ENCODE measurements at regions not wholly inside any gene's neighbourhood (a gene's known extent, or its start where the extent isn't known, plus 50 kb on each side); places are given as distances from the start of the nearest gene placed in this dataset.

- POLR2A ChIA-PET: no interaction called here
Measured at GRCh38 chr6:14652536-14652935, 535.0 kb downstream of the CD83 start.

More at GRCh38 chr6:14652536-14652935, 535.0 kb downstream of the CD83 start:
- no peak overlapping the region for H3K4me3 Mint-ChIP-seq
- H3K36me3 Mint-ChIP-seq: no peaks in the 10 kb centered on the region; the same call in 1 of the 2 replicates
- H3K9me3 Mint-ChIP-seq: peaks cover 12% of the 10 kb centered on the region
- no peaks in the 10 kb centered on the region for H3K27me3 Mint-ChIP-seq (ENCODE audit: low read depth)
- no peak overlapping the region for H3K27ac Mint-ChIP-seq
- DNase-seq (ENCODE audit: low spot score) (no peak), ATAC-seq (no peak)
- CTCF ChIA-PET: no interaction called here
- H3K4me1 Mint-ChIP-seq: peaks cover 25% of the 10 kb centered on the region
- no peak for TF ChIP-seq FOXP4 (CRISPR knock-in tag; IDR thresholded peaks at IDR 0.05)
- no peak for TF ChIP-seq SMAD3 (CRISPR knock-in tag; IDR thresholded peaks at IDR 0.05; ENCODE audit: borderline replicate concordance)
- TF ChIP-seq CTCF (IDR thresholded peaks at IDR 0.05): no peak
- TF ChIP-seq ZNF425 (CRISPR knock-in tag; conservative IDR thresholded peaks at IDR 0.05): no peak
- no peak for TF ChIP-seq NR1H2 (CRISPR knock-in tag; IDR thresholded peaks at IDR 0.05)
- no peak for TF ChIP-seq USF2 (CRISPR knock-in tag; IDR thresholded peaks at IDR 0.05)
- no peak for TF ChIP-seq CBFB (CRISPR knock-in tag; IDR thresholded peaks at IDR 0.05; ENCODE audit: low read depth)
- TF ChIP-seq FOXK1 (CRISPR knock-in tag; IDR thresholded peaks at IDR 0.05): no peak
- TF ChIP-seq SP1 (CRISPR knock-in tag; conservative IDR thresholded peaks at IDR 0.05): no peak
- no peak for TF ChIP-seq NFATC4 (CRISPR knock-in tag; IDR thresholded peaks at IDR 0.05)
- TF ChIP-seq ZNF121 (CRISPR knock-in tag; IDR thresholded peaks at IDR 0.05): no peak
- TF ChIP-seq IRF2 (CRISPR knock-in tag; IDR thresholded peaks at IDR 0.05; ENCODE audit: borderline replicate concordance, low read depth): no peak
- TF ChIP-seq OVOL2 (CRISPR knock-in tag; IDR thresholded peaks at IDR 0.05; ENCODE audit: borderline replicate concordance): no peak
- no peak for TF ChIP-seq GABPB1 (CRISPR knock-in tag; IDR thresholded peaks at IDR 0.05)
- TF ChIP-seq ATF1 (CRISPR knock-in tag; IDR thresholded peaks at IDR 0.05): no peak
- no peak for TF ChIP-seq ZNF219 (CRISPR knock-in tag; IDR thresholded peaks at IDR 0.05; ENCODE audit: borderline replicate concordance)
- TF ChIP-seq ZNF416 (CRISPR knock-in tag; IDR thresholded peaks at IDR 0.05): no peak
- TF ChIP-seq ARID4B (CRISPR knock-in tag; IDR thresholded peaks at IDR 0.05; ENCODE audit: borderline replicate concordance): no peak
- no peak for TF ChIP-seq PRRX2 (CRISPR knock-in tag; IDR thresholded peaks at IDR 0.05)
- no peak for TF ChIP-seq PRDM15 (CRISPR knock-in tag; IDR thresholded peaks at IDR 0.05)
